ENCODE measurements at regions not wholly inside any gene's neighbourhood (a gene's known extent, or its start where the extent isn't known, plus 50 kb on each side); places are given as distances from the start of the nearest gene placed in this dataset.
A peak's percentile ranks its signal among the peaks of the same experiment; 100 is the strongest.

GRCh38 chr12:124513297-124513867, 54.0 kb downstream of the NCOR2 start:
- POLR2A ChIA-PET, result no interaction called here
- Histone ChIP-seq H4K20me1 (ENCODE audit: insufficient read depth) (peaks cover 7% of the 10 kb centered on the region; the same call in 1 of the 2 replicates), H2AFZ (ENCODE audit: low read depth, low read length, poor library complexity, severe bottlenecking) (no peak overlapping the region), H3K4me3 (replicated peaks in 1 of 2; ENCODE audit: low read depth in 1 of 2, low read length in 2 of 2) (peak overlapping the region; percentile 2 to 46), H3K27me3 (ENCODE audit: insufficient read depth, low read length) (no peaks in the 10 kb centered on the region), H3K4me1 (ENCODE audit: control insufficient read depth in 1 of 2, insufficient read depth in 2 of 2, low read length in 2 of 2) (peaks cover 81 to 91% of the 10 kb centered on the region in 2 experiments), H3K36me3 (ENCODE audit: control insufficient read depth in 1 of 2, insufficient read depth in 2 of 2, low read length in 2 of 2) (no peaks in the 10 kb centered on the region), H3K4me2 (ENCODE audit: low read length) (peak overlapping the region; percentile 77), H3K9ac (ENCODE audit: low read length) (peak overlapping the region; percentile 54), H3K79me2 (ENCODE audit: insufficient read depth, low read length) (peaks cover 88% of the 10 kb centered on the region), H3K27ac (ENCODE audit: low read depth, low read length) (peak overlapping the region; percentile 62), H3K9me3 (ENCODE audit: control insufficient read depth in 1 of 2, insufficient read depth in 1 of 2, low read depth in 1 of 2, low read length in 2 of 2) (no peaks in the 10 kb centered on the region), H3K9me2 (ENCODE audit: insufficient read depth) (no peaks in the 10 kb centered on the region)
- CTCF ChIA-PET, result interaction anchor here (1.1 kb wide), 1 partner anchor 14 kb away, joined by 4 read pairs; no protein-coding TSS in a partner anchor
- no TSS peak for BruUV-seq (replicated peaks)
- ATAC-seq (peak; percentile 23), DNase-seq (ENCODE audit: low read depth, low spot score) (no peak)
- intact Hi-C loops (cut with micrococcal nuclease), result loop anchor here (10.0 kb wide), 1 partner anchor 231 kb away; no protein-coding TSS in a partner anchor
- no peak for TF ChIP-seq MAX (IDR thresholded peaks at IDR 0.05)
- TF ChIP-seq EZH2phosphoT487 (IDR thresholded peaks at IDR 0.05; ENCODE audit: borderline replicate concordance), result no peak
- TF ChIP-seq POLR2AphosphoS5 (IDR thresholded peaks at IDR 0.05; ENCODE audit: low read depth, low read length), result no peak
- no peak for TF ChIP-seq FOSL1 (IDR thresholded peaks at IDR 0.05; ENCODE audit: low read depth)
- TF ChIP-seq SIN3A (IDR thresholded peaks at IDR 0.05; ENCODE audit: low read depth), result no peak
- no peak for TF ChIP-seq REST (IDR thresholded peaks at IDR 0.05; ENCODE audit: low read depth)
- no peak for TF ChIP-seq ELF1 (IDR thresholded peaks at IDR 0.05; ENCODE audit: borderline replicate concordance, low read depth)
- TF ChIP-seq EZH2 (IDR thresholded peaks at IDR 0.05), result no peak
- RAD21 ChIA-PET (ENCODE audit: low non-redundant PET in 1 of 2, low total read pairs in 2 of 2, uncharacterized antibody in 2 of 2, unreplicated experiment in 2 of 2), result no interaction called here
